BJ (cell line): ENCODE measurements at regions not wholly inside any gene's neighbourhood (a gene's known extent, or its start where the extent isn't known, plus 50 kb on each side); places are given as distances from the start of the nearest gene placed in this dataset.

ENCODE experiments used
- CTCF ChIA-PET: fragments of 350-600 bp; formaldehyde crosslinking; extraction: SDS; loops from one replicate; lab custom pipeline; 2021; ENCODE audit warnings: antibody characterized with exemption, inconsistent platforms; lab: Yijun Ruan, JAX
- POLR2A ChIA-PET: fragments of 300-600 bp; sonication (Branson Sonifier 250); formaldehyde crosslinking; extraction: SDS; loops from one replicate; lab custom pipeline; 2021; ENCODE audit warnings: antibody characterized with exemption; lab: Charles Lee
- DNase-seq: peaks from one replicate; pipeline ENCODE4 v3.0.0-alpha.2; 2011; ENCODE audit warnings: low read depth
- H3K27me3 ChIP-seq: 2 replicates; pipeline ENCODE4 v1.6.0; 2011; ENCODE audit warnings: low read length; ENCODE audit not compliant: control insufficient read depth, insufficient read depth
- H3K36me3 ChIP-seq: 2 replicates; pipeline ENCODE4 v1.5.1; 2011; ENCODE audit warnings: low read length; ENCODE audit not compliant: control insufficient read depth, insufficient read depth
- H3K4me3 ChIP-seq: 2 replicates; pipeline ENCODE4 v1.5.1; 2011; ENCODE audit warnings: low read depth, mild to moderate bottlenecking, control low read depth, low read length
- CTCF ChIP-seq: IDR thresholded peaks from 2 replicates; pipeline ENCODE4 v1.5.1; 2011; ENCODE audit warnings: low read depth, mild to moderate bottlenecking, control low read depth, inconsistent platforms, low read length, moderate library complexity; ENCODE audit not compliant: insufficient read depth

- no peaks in the 10 kb centered on the region for H3K36me3 ChIP-seq
- CTCF ChIA-PET: interaction anchor here (1.5 to 6.4 kb wide), 6 partner anchors 10 to 427 kb away, joined by 5 to 47 read pairs (median 11); no protein-coding TSS in a partner anchor
- no peak for DNase-seq
These were observed 98.3 kb upstream of the PRSS58 start for GRCh38 chr7:142356166-142356565.

GRCh38 chr7:142355328-142355727 is 97.5 kb upstream of the PRSS58 start:
- Histone ChIP-seq H3K4me3 (no peak overlapping the region), H3K36me3 (no peaks in the 10 kb centered on the region), H3K27me3 (0 out of 2 replicates have a peak, but pooled peaks cover 1% of the 10 kb centered on the region)
- no peak for TF ChIP-seq CTCF
- no peak for DNase-seq
- CTCF ChIA-PET: interaction anchor here (0.8 to 6.4 kb wide), 9 partner anchors 9 to 205 kb away, joined by 3 to 47 read pairs (median 4); no protein-coding TSS in a partner anchor
- POLR2A ChIA-PET: no interaction called here

More at GRCh38 chr7:142356166-142356565, 98.3 kb upstream of the PRSS58 start:
- Histone ChIP-seq H3K27me3 (0 out of 2 replicates have a peak, but pooled peaks cover under 1% of the 10 kb centered on the region), H3K4me3 (no peak overlapping the region)
- POLR2A ChIA-PET: no interaction called here
- TF ChIP-seq CTCF: no peak

- ChIA-PET CTCF (interaction anchor here (0.6 to 1.6 kb wide), 5 partner anchors 9 to 129 kb away, joined by 3 to 4 read pairs (median 4); no protein-coding TSS in a partner anchor), POLR2A (no interaction called here)
- Histone ChIP-seq H3K36me3 (no peaks in the 10 kb centered on the region), H3K27me3 (0 out of 2 replicates have a peak, but pooled peaks cover 1% of the 10 kb centered on the region), H3K4me3 (no peak overlapping the region)
- no peak for TF ChIP-seq CTCF
- no peak for DNase-seq
These were observed 95.5 kb upstream of the PRSS58 start for GRCh38 chr7:142353147-142354060.

- ChIA-PET POLR2A (no interaction called here), CTCF (interaction anchor here (0.6 to 1.5 kb wide), 5 partner anchors 10 to 819 kb away, joined by 3 to 4 read pairs (median 3); no protein-coding TSS in a partner anchor)
- TF ChIP-seq CTCF: no peak
- H3K27me3 ChIP-seq: 0 out of 2 replicates have a peak, but pooled peaks cover 1% of the 10 kb centered on the region
- H3K4me3 ChIP-seq: no peak overlapping the region
- no peaks in the 10 kb centered on the region for H3K36me3 ChIP-seq
- no peak for DNase-seq
These were observed 94.7 kb upstream of the PRSS58 start for GRCh38 chr7:142352543-142352942.

- ChIA-PET POLR2A (no interaction called here), CTCF (interaction anchor here (0.6 to 2.5 kb wide), 11 partner anchors 8 to 432 kb away, joined by 3 to 9 read pairs (median 3); no protein-coding TSS in a partner anchor)
- TF ChIP-seq CTCF: no peak
These were observed 93.3 kb upstream of the PRSS58 start for GRCh38 chr7:142351145-142351544.

More at GRCh38 chr7:142351145-142351544, 93.3 kb upstream of the PRSS58 start:
- Histone ChIP-seq H3K27me3 (peaks cover 1% of the 10 kb centered on the region; the same call in 1 of the 2 replicates), H3K4me3 (no peak overlapping the region), H3K36me3 (no peaks in the 10 kb centered on the region)
- no peak for DNase-seq
